Vagina (tissue), 2 donors: ENCODE measurements at regions not wholly inside any gene's neighbourhood (a gene's known extent, or its start where the extent isn't known, plus 50 kb on each side); places are given as distances from the start of the nearest gene placed in this dataset.

Experiments
- DNase-seq, 2 donors: peaks; one replicate each; pipeline ENCODE4 v3.0.0-alpha.2; 2017; ENCODE audit errors: extremely low spot score in 2 of 2
- H3K27ac ChIP-seq: fragments of 200-600 bp; sonication (generic); one replicate; pipeline ENCODE4 v1.5.1; 2019
- H3K27me3 ChIP-seq: fragments of 200-600 bp; sonication (generic); one replicate; pipeline ENCODE4 v1.5.1; 2019
- H3K36me3 ChIP-seq, 2 donors: fragments of 200-600 bp; sonication (generic); one replicate each; pipeline ENCODE4 v1.5.1; 2017 to 2019
- H3K4me1 ChIP-seq: fragments of 200-600 bp; sonication (generic); one replicate; pipeline ENCODE4 v1.5.1; 2019
- H3K4me3 ChIP-seq, 2 donors: fragments of 200-600 bp; sonication (generic); 1 replicate in 1 of 2; 2 replicates in 1 of 2; pipeline ENCODE4 v1.5.1; 2016 to 2019
- H3K9me3 ChIP-seq: fragments of 200-600 bp; sonication (generic); one replicate; pipeline ENCODE4 v1.5.1; 2019
- CTCF ChIP-seq, 3 experiments: fragments of 450-650 bp in 2 of 3; fragments of 200-600 bp in 1 of 3; sonication (generic) in 1 of 3; IDR thresholded peaks; one replicate each; pipeline ENCODE4 v1.5.1; 2017 to 2019; ENCODE audit warnings: antibody characterized with exemption in 3 of 3, mild to moderate bottlenecking in 2 of 3, moderate library complexity in 2 of 3
- POLR2A ChIP-seq, 2 donors: fragments of 450-650 bp; IDR thresholded peaks; one replicate each; pipeline ENCODE4 v1.6.1; 2017; ENCODE audit warnings: antibody characterized with exemption in 2 of 2, mild to moderate bottlenecking in 2 of 2, moderate library complexity in 2 of 2
- POLR2AphosphoS5 ChIP-seq, 2 donors: sonication (generic); formaldehyde crosslinking; IDR thresholded peaks; one replicate each; pipeline ENCODE4 v1.9.0; 2017; ENCODE audit warnings: antibody characterized with exemption in 2 of 2, mild to moderate bottlenecking in 2 of 2, low read depth in 1 of 2; ENCODE audit not compliant: insufficient read depth in 1 of 2
- intact Hi-C: fragments of 100-400 bp; cut with DNase I; formaldehyde crosslinking; loops from one replicate; pipeline ENCODE4 v1.15.1; 2023

GRCh38 chr12:107826276-107826675 lies 51.8 kb downstream of the ASCL4 start:
- intact Hi-C loops = no loop called here
- H3K27me3 ChIP-seq = no peaks in the 10 kb centered on the region

GRCh38 chr12:107829271-107829670 lies 54.8 kb downstream of the ASCL4 start:
- Histone ChIP-seq H3K27ac (no peak overlapping the region), H3K4me1 (no peaks in the 10 kb centered on the region), H3K27me3 (no peaks in the 10 kb centered on the region), H3K36me3 (no peaks in the 10 kb centered on the region), H3K9me3 (peaks cover 6% of the 10 kb centered on the region), H3K4me3 (no peak overlapping the region)
- DNase-seq = no peak
- intact Hi-C loops = no loop called here
- TF ChIP-seq POLR2A (IDR thresholded peaks at IDR 0.05) = no peak
- TF ChIP-seq POLR2AphosphoS5 (IDR thresholded peaks at IDR 0.05; ENCODE audit: insufficient read depth in 1 of 2, low read depth in 1 of 2) = no peak
- TF ChIP-seq CTCF (IDR thresholded peaks at IDR 0.05) = no peak

More at GRCh38 chr12:107826276-107826675, 51.8 kb downstream of the ASCL4 start:
- TF ChIP-seq CTCF (IDR thresholded peaks at IDR 0.05) (no peak), POLR2A (IDR thresholded peaks at IDR 0.05) (no peak), POLR2AphosphoS5 (IDR thresholded peaks at IDR 0.05; ENCODE audit: insufficient read depth in 1 of 2, low read depth in 1 of 2) (no peak)
- no peak for DNase-seq
- Histone ChIP-seq H3K9me3 (peaks cover 6% of the 10 kb centered on the region), H3K4me1 (no peaks in the 10 kb centered on the region), H3K36me3 (no peaks in the 10 kb centered on the region), H3K27ac (no peak overlapping the region), H3K4me3 (no peak overlapping the region)

- no peaks in the 10 kb centered on the region for H3K4me1 ChIP-seq
- no peaks in the 10 kb centered on the region for H3K9me3 ChIP-seq
- no peaks in the 10 kb centered on the region for H3K36me3 ChIP-seq
- no peak for DNase-seq
- no peak overlapping the region for H3K27ac ChIP-seq
- intact Hi-C loops = no loop called here
- H3K27me3 ChIP-seq = no peaks in the 10 kb centered on the region
- no peak overlapping the region for H3K4me3 ChIP-seq
- TF ChIP-seq POLR2AphosphoS5 (IDR thresholded peaks at IDR 0.05; ENCODE audit: insufficient read depth in 1 of 2, low read depth in 1 of 2) = no peak
- no peak for TF ChIP-seq POLR2A (IDR thresholded peaks at IDR 0.05)
- no peak for TF ChIP-seq CTCF (IDR thresholded peaks at IDR 0.05)
Observed at GRCh38 chr12:107832441-107832840, 57.9 kb downstream of the ASCL4 start.

GRCh38 chr12:107840186-107840585 lies 65.7 kb downstream of the ASCL4 start:
- H3K27me3 ChIP-seq = peaks cover 12% of the 10 kb centered on the region
- DNase-seq = no peak
- H3K4me1 ChIP-seq = peaks cover 18% of the 10 kb centered on the region
- no peaks in the 10 kb centered on the region for H3K9me3 ChIP-seq
- no peak overlapping the region for H3K27ac ChIP-seq
- no peak overlapping the region for H3K4me3 ChIP-seq
- intact Hi-C loops = no loop called here
- TF ChIP-seq CTCF (IDR thresholded peaks at IDR 0.05) (no peak), POLR2A (IDR thresholded peaks at IDR 0.05) (no peak)
- H3K36me3 ChIP-seq = no peaks in the 10 kb centered on the region

- no peak overlapping the region for H3K27ac ChIP-seq
- DNase-seq = no peak
- peaks cover 12% of the 10 kb centered on the region for H3K27me3 ChIP-seq
- no peaks in the 10 kb centered on the region for H3K9me3 ChIP-seq
- TF ChIP-seq POLR2AphosphoS5 (IDR thresholded peaks at IDR 0.05; ENCODE audit: insufficient read depth in 1 of 2, low read depth in 1 of 2) (no peak), POLR2A (IDR thresholded peaks at IDR 0.05) (no peak), CTCF (IDR thresholded peaks at IDR 0.05) (no peak)
- no peaks in the 10 kb centered on the region for H3K36me3 ChIP-seq
- peaks cover 18% of the 10 kb centered on the region for H3K4me1 ChIP-seq
- intact Hi-C loops = no loop called here
- H3K4me3 ChIP-seq = peak overlapping the region; percentile 21 to 31
Observed at GRCh38 chr12:107843351-107844311, 69.1 kb downstream of the ASCL4 start.
